AG09319 (cell line): ENCODE measurements at regions not wholly inside any gene's neighbourhood (a gene's known extent, or its start where the extent isn't known, plus 50 kb on each side); places are given as distances from the start of the nearest gene placed in this dataset.
A peak's percentile ranks its signal among the peaks of the same experiment; 100 is the strongest.
"Not testable (repeated sequence)": the region's sequence is repeated elsewhere in the genome, so short reads cannot be mapped to it uniquely, and the experiment has no call there.

Experiments used
- DNase-seq: peaks from one replicate; pipeline ENCODE4 v3.0.0-alpha.2; 2010; ENCODE audit warnings: low read depth; ENCODE audit errors: extremely low read depth
- CTCF ChIP-seq: IDR thresholded peaks from 2 replicates; pipeline ENCODE4 v1.5.1; 2011; ENCODE audit warnings: low read depth, mild to moderate bottlenecking, inconsistent platforms, low read length, moderate library complexity

DNA sequence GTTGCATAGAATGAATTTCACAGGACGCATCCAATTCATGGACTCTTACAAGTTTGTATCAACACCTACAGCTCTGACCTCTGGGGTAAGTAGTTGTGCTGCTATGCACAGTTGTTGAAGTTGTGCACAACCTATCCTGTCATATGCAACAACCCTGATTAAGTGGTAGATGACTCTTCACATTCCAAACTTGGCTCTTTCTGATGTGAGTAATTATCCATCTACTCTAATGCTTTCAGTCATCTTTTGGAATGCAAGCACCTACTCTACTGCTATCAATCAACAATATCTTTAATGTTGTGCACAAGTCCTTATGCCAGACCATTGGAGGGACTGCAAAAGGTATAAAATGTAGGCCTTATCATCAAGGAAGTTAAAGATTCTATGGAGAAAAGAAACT is 921.4 kb downstream of the MCTP2 start:
- no peak for DNase-seq
- no peak for TF ChIP-seq CTCF

DNA sequence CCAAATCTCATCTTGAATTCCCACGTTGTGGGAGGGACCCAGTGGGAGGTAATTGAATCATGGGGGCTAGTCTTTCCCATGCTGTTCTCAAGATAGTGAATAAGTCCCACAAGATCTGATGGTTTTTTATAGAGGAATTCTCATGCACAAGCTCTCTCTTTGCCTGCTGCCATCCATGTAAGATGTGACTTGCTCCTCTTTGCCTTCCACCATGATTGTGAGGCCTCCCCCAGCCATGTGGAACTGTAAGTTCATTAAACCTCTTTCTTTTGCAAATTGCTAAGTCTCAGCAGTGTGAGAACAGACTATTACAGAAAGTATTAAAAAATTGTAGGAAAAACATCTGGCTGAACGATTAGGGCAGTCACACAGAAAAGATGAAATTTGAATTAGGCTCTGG is 921.8 kb downstream of the MCTP2 start:
- not testable (repeated sequence) for DNase-seq

DNA sequence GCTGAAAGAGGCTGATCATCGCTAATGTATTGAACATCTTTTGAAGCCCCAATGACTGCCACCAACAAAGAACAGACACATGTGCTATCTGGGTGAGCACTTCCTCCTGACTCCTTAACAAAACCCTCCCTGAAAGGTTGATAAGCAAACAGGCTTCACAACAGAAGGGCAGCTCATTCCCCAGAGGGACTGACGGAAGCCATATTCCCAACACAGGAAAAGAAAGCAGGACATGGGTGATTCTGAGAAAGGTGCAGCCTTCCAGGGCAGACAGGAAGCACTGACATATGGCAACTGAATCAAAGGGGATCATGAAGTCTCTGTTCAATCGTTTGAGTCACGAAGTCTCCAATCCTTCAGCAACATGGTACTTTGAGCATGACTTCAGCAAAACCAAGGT is 929.0 kb downstream of the MCTP2 start:
- TF ChIP-seq CTCF: no peak
- no peak for DNase-seq

DNA sequence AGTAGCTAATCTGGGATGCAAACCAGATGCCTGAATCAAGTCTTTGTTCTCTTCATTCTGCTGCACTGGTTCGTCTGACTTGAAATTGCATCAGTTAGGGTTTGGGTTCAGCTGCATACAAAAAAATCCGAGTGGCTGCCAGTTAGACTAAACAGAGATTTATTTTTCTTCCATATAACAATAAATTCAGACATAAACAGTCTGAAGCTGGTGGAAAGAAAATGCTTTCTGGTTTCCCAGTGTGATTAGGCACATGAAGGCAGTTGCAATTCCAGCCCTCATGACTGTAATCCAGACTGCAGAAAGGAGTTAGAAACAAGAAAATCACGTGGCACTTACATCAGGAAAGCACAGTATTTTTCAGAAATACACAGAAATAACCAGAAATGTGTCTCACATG is 930.7 kb downstream of the MCTP2 start:
- TF ChIP-seq CTCF: no peak

DNA sequence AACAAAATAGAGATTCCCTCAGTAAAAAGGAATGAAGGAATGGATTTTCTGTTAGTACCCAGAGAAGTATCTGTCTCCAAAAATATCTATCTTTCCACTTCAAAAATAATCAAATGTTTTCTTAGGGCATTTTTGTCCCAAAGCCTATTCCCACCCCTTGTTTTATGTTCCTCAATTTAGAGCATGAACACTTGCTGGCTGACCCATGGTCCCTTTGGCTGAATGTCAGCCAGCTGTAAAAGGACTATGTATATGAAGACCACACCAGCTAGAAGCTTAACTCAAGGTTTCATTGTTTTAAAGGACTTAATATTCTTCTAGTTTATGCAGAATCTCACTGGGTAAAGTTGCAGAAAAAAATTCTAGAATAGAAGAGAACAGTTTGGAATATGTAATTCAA is 931.2 kb downstream of the MCTP2 start:
- TF ChIP-seq CTCF: no peak
- no peak for DNase-seq

More for the DNA sequence above, 930.7 kb downstream of the MCTP2 start:
- peak; percentile 27 for DNase-seq

- DNase-seq: peak; percentile 38
- no peak for TF ChIP-seq CTCF
These were observed 931.7 kb downstream of the MCTP2 start for GRCh38 chr15:95162967-95163531.

DNA sequence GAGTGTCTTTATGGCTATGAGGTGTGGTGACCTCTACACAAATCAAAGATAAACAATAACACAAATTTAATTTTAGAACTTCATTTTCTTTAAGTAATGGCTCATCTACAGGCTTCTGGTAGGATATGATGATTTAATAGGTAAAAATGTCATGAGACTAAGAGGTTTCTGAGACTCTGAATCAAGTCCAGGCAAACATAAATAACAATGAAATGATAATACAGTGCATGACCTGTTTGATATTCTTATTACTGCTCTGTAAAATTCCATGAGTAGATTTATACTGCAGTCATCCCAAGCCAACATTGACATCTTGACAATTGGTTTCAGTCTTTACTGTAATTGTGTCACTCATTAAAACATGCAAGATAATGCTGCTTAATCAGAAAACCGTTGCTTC is 936.8 kb downstream of the MCTP2 start:
- DNase-seq: no peak
- TF ChIP-seq CTCF: no peak

GRCh38 chr15:95168951-95169431 is 937.6 kb downstream of the MCTP2 start:
- no peak for TF ChIP-seq CTCF
- no peak for DNase-seq
